H9 (cell line): ENCODE measurements at regions not wholly inside any gene's neighbourhood (a gene's known extent, or its start where the extent isn't known, plus 50 kb on each side); places are given as distances from the start of the nearest gene placed in this dataset.

ENCODE experiments used
- DNase-seq: peaks from one replicate; pipeline ENCODE4 v3.0.0-alpha.2; 2017
- H2AFZ ChIP-seq: one replicate; pipeline ENCODE4 v1.6.1; 2013; ENCODE audit warnings: mild to moderate bottlenecking, low read length, control low read depth, moderate library complexity
- H2AK5ac ChIP-seq: 2 replicates; pipeline ENCODE4 v1.6.1; 2013; ENCODE audit warnings: low read length, control low read depth, mixed read lengths; ENCODE audit not compliant: insufficient read length
- H2BK120ac ChIP-seq: one replicate; pipeline ENCODE4 v1.6.1; 2013; ENCODE audit warnings: low read depth, mild to moderate bottlenecking, low read length, control low read depth, inconsistent platforms; ENCODE audit not compliant: poor library complexity, severe bottlenecking
- H2BK12ac ChIP-seq: 2 replicates; pipeline ENCODE4 v1.6.1; 2013; ENCODE audit warnings: low read length, control low read depth, mixed read lengths, low read depth; ENCODE audit not compliant: insufficient read length
- H2BK15ac ChIP-seq: 2 replicates; pipeline ENCODE4 v1.6.1; 2013; ENCODE audit warnings: low read depth, low read length, control low read depth
- H2BK20ac ChIP-seq: one replicate; pipeline ENCODE4 v1.6.1; 2013; ENCODE audit warnings: low read depth, mild to moderate bottlenecking, low read length, control low read depth, inconsistent platforms; ENCODE audit not compliant: poor library complexity, severe bottlenecking
- H2BK5ac ChIP-seq: 2 replicates; pipeline ENCODE4 v1.6.1; 2013; ENCODE audit warnings: low read length, control low read depth, mixed read lengths; ENCODE audit not compliant: insufficient read length
- H3K14ac ChIP-seq: 2 replicates; pipeline ENCODE4 v1.6.1; 2013; ENCODE audit warnings: low read length, control low read depth; ENCODE audit not compliant: insufficient read depth
- H3K18ac ChIP-seq: 2 replicates; pipeline ENCODE4 v1.6.1; 2013; ENCODE audit warnings: low read depth, mild to moderate bottlenecking, mixed read lengths, low read length, control low read depth; ENCODE audit not compliant: insufficient read length
- H3K23ac ChIP-seq: 2 replicates; pipeline ENCODE4 v1.6.1; 2013; ENCODE audit warnings: low read length, control low read depth, mixed read lengths, low read depth; ENCODE audit not compliant: insufficient read length
- H3K23me2 ChIP-seq: 2 replicates; pipeline ENCODE4 v1.6.1; 2013; ENCODE audit warnings: low read depth, mild to moderate bottlenecking, mixed read lengths, low read length, control low read depth; ENCODE audit not compliant: insufficient read length, poor library complexity, severe bottlenecking
- H3K27ac ChIP-seq: 2 replicates; pipeline ENCODE4 v1.5.1; 2013; ENCODE audit warnings: low read length, control low read depth, mixed read lengths, low read depth; ENCODE audit not compliant: insufficient read length
- H3K27me3 ChIP-seq: 2 replicates; pipeline ENCODE4 v1.6.1; 2013; ENCODE audit warnings: low read length, control low read depth, inconsistent platforms; ENCODE audit not compliant: insufficient read depth
- H3K4ac ChIP-seq: 2 replicates; pipeline ENCODE4 v1.6.1; 2013; ENCODE audit warnings: low read depth, mild to moderate bottlenecking, control low read depth, inconsistent platforms, low read length, moderate library complexity
- H3K4me1 ChIP-seq: 2 replicates; pipeline ENCODE4 v1.6.1; 2013; ENCODE audit warnings: low read length, control low read depth, inconsistent platforms; ENCODE audit not compliant: insufficient read depth
- H3K4me2 ChIP-seq: 2 replicates; pipeline ENCODE4 v1.6.1; 2013; ENCODE audit warnings: low read length, control low read depth, mixed read lengths; ENCODE audit not compliant: insufficient read length, insufficient read depth
- H3K56ac ChIP-seq: 2 replicates; pipeline ENCODE4 v1.6.1; 2013; ENCODE audit warnings: low read depth, mild to moderate bottlenecking, mixed read lengths, low read length, control low read depth; ENCODE audit not compliant: insufficient read length
- H3K79me1 ChIP-seq: 2 replicates; pipeline ENCODE4 v1.6.1; 2013; ENCODE audit warnings: low read depth, mild to moderate bottlenecking, moderate library complexity, low read length, control low read depth, inconsistent platforms; ENCODE audit not compliant: insufficient read depth, poor library complexity, severe bottlenecking
- H3K79me2 ChIP-seq: 2 replicates; pipeline ENCODE4 v1.6.1; 2013; ENCODE audit warnings: low read length, control low read depth, inconsistent platforms; ENCODE audit not compliant: insufficient read depth
- H3K9ac ChIP-seq: 2 replicates; pipeline ENCODE4 v1.6.1; 2013; ENCODE audit warnings: low read length, control low read depth, mixed read lengths; ENCODE audit not compliant: insufficient read length; ENCODE audit errors: extremely low read depth
- H3K9me3 ChIP-seq: one replicate; pipeline ENCODE4 v1.6.1; 2013; ENCODE audit warnings: low read depth, low read length, inconsistent platforms; ENCODE audit not compliant: control insufficient read depth
- H3T11ph ChIP-seq: one replicate; pipeline ENCODE4 v1.6.1; 2013; ENCODE audit warnings: mild to moderate bottlenecking, low read length, control low read depth, inconsistent platforms
- H4K20me1 ChIP-seq: one replicate; pipeline ENCODE4 v1.6.1; 2013; ENCODE audit not compliant: control insufficient read depth, insufficient read length, insufficient read depth
- H4K5ac ChIP-seq: 2 replicates; pipeline ENCODE4 v1.6.1; 2013; ENCODE audit warnings: low read depth, mild to moderate bottlenecking, mixed read lengths, low read length, control low read depth; ENCODE audit not compliant: insufficient read length
- H4K8ac ChIP-seq: replicated peaks from 2 replicates; pipeline ENCODE4 v1.6.1; 2013; ENCODE audit warnings: low read length, control low read depth, mixed read lengths, low read depth; ENCODE audit not compliant: insufficient read length
- H4K91ac ChIP-seq: 2 replicates; pipeline ENCODE4 v1.6.1; 2013; ENCODE audit warnings: low read depth, mild to moderate bottlenecking, moderate library complexity, mixed read lengths, low read length, control low read depth; ENCODE audit not compliant: insufficient read length
- H3K27ac Mint-ChIP-seq, 3 experiments: 2 replicates in 2 of 3; 3 replicates in 1 of 3; pipeline ENCODE4 v1.8.0; 2020 to 2021; ENCODE audit warnings: mixed read lengths in 3 of 3, mild to moderate bottlenecking in 1 of 3, moderate library complexity in 1 of 3
- H3K27me3 Mint-ChIP-seq: 2 replicates; pipeline ENCODE4 v1.8.0; 2021; ENCODE audit warnings: low read depth, mild to moderate bottlenecking, moderate library complexity, mixed read lengths
- H3K36me3 Mint-ChIP-seq, 3 experiments: 2 replicates in 2 of 3; 3 replicates in 1 of 3; pipeline ENCODE4 v1.8.0; 2020 to 2021; ENCODE audit warnings: low read depth in 3 of 3, mixed read lengths in 3 of 3; ENCODE audit not compliant: insufficient read depth in 1 of 3
- H3K4me1 Mint-ChIP-seq, 2 experiments: 2 replicates each; pipeline ENCODE4 v1.8.0; 2020; ENCODE audit warnings: mixed read lengths in 2 of 2
- H3K4me3 Mint-ChIP-seq, 2 experiments: 2 replicates in 1 of 2; 3 replicates in 1 of 2; pipeline ENCODE4 v1.8.0; 2020 to 2021; ENCODE audit warnings: mild to moderate bottlenecking in 2 of 2, mixed read lengths in 2 of 2, moderate library complexity in 1 of 2
- H3K9me3 Mint-ChIP-seq, 2 experiments: 2 replicates in 1 of 2; 3 replicates in 1 of 2; pipeline ENCODE4 v1.8.0; 2020; ENCODE audit warnings: mild to moderate bottlenecking in 2 of 2, mixed read lengths in 2 of 2, moderate library complexity in 1 of 2
- CTCF ChIP-seq: fragments of 200-600 bp; sonication (generic); conservative IDR thresholded peaks from 3 replicates; pipeline ENCODE4 v1.8.0; 2021; ENCODE audit warnings: antibody characterized with exemption, mild to moderate bottlenecking
- WGBS: extraction: QIAGEN DNeasy Blood & Tissue Kit; methylation state at CpG from one replicate; pipeline ENCODE4 v1.1.7; 2013; ENCODE audit warnings: missing lambda C conversion rate, low lambda C conversion rate, mixed read lengths; ENCODE audit not compliant: insufficient read length; ENCODE audit errors: extremely low coverage; 5-methylcytosine and 5-hydroxymethylcytosine counted together

GRCh38 chr1:5391725-5392124 is 600.5 kb downstream of the NPHP4 start:
- Histone ChIP-seq H3K56ac (no peak overlapping the region), H3K9ac (no peak overlapping the region), H3T11ph (no peak overlapping the region), H2BK20ac (no peak overlapping the region), H3K4me2 (no peak overlapping the region), H4K8ac (no peak overlapping the region), H3K23ac (no peak overlapping the region), H3K27ac (no peak overlapping the region), H4K91ac (no peak overlapping the region), H4K5ac (no peak overlapping the region), H2BK5ac (no peak overlapping the region), H2BK15ac (no peak overlapping the region), H3K4ac (no peak overlapping the region), H3K4me1 (no peaks in the 10 kb centered on the region), H2AK5ac (no peak overlapping the region), H3K27me3 (no peaks in the 10 kb centered on the region), H2AFZ (no peak overlapping the region), H2BK12ac (no peak overlapping the region), H3K9me3 (peaks cover 5% of the 10 kb centered on the region), H3K23me2 (no peaks in the 10 kb centered on the region), H3K79me2 (no peaks in the 10 kb centered on the region), H2BK120ac (no peak overlapping the region), H3K14ac (no peak overlapping the region), H3K79me1 (no peaks in the 10 kb centered on the region), H4K20me1 (no peaks in the 10 kb centered on the region), H3K18ac (no peak overlapping the region)
- no peak for TF ChIP-seq CTCF
- no CpG with 5 or more reads among the region's 12 CpGs for WGBS
- 0 out of 4 replicates have a peak, but pooled peaks cover 0 to 4% of the 10 kb centered on the region in 2 experiments for H3K4me1 Mint-ChIP-seq
- no peak overlapping the region for H3K27ac Mint-ChIP-seq
- peaks cover 10% of the 10 kb centered on the region for H3K27me3 Mint-ChIP-seq
- no peak for DNase-seq
- H3K36me3 Mint-ChIP-seq: no peaks in the 10 kb centered on the region
- H3K4me3 Mint-ChIP-seq: no peak overlapping the region
- peaks cover 0 to 3% of the 10 kb centered on the region in 2 experiments; a peak in 1 of 5 replicates for H3K9me3 Mint-ChIP-seq
